ENCODE measurements at regions not wholly inside any gene's neighbourhood (a gene's known extent, or its start where the extent isn't known, plus 50 kb on each side); places are given as distances from the start of the nearest gene placed in this dataset.

- in situ Hi-C loops (cut with HindIII; ENCODE audit: low sequenced_read_pairs), result no loop called here
- no peak for TF ChIP-seq CTCF (IDR thresholded peaks at IDR 0.05; ENCODE audit: low read depth, low read length, missing control alignments)
- H3K4me3 ChIP-seq (ENCODE audit: low read depth, low read length), result no peak overlapping the region
- DNase-seq (ENCODE audit: low read depth), result no peak
Observed at GRCh38 chr6:40674170-40674569, 87.0 kb upstream of the LRFN2 start.

- TF ChIP-seq CTCF (IDR thresholded peaks at IDR 0.05; ENCODE audit: low read depth, low read length, missing control alignments), result no peak
- H3K4me3 ChIP-seq (ENCODE audit: low read depth, low read length), result no peak overlapping the region
- in situ Hi-C loops (cut with HindIII; ENCODE audit: low sequenced_read_pairs), result no loop called here
- DNase-seq (ENCODE audit: low read depth), result no peak
Observed at GRCh38 chr6:40672087-40672486, 84.9 kb upstream of the LRFN2 start.

- no peak for DNase-seq (ENCODE audit: low read depth)
- no peak for TF ChIP-seq CTCF (IDR thresholded peaks at IDR 0.05; ENCODE audit: low read depth, low read length, missing control alignments)
- in situ Hi-C loops (cut with HindIII; ENCODE audit: low sequenced_read_pairs), result no loop called here
- H3K4me3 ChIP-seq (ENCODE audit: low read depth, low read length), result no peak overlapping the region
Observed at GRCh38 chr6:40671694-40672050, 84.5 kb upstream of the LRFN2 start.

- in situ Hi-C loops (cut with HindIII; ENCODE audit: low sequenced_read_pairs), result no loop called here
- no peak for TF ChIP-seq CTCF (IDR thresholded peaks at IDR 0.05; ENCODE audit: low read depth, low read length, missing control alignments)
- DNase-seq (ENCODE audit: low read depth), result no peak
- no peak overlapping the region for H3K4me3 ChIP-seq (ENCODE audit: low read depth, low read length)
Observed at GRCh38 chr6:40671001-40671693, 84.0 kb upstream of the LRFN2 start.

GRCh38 chr6:40669343-40669742 lies 82.2 kb upstream of the LRFN2 start:
- no peak for DNase-seq (ENCODE audit: low read depth)
- in situ Hi-C loops (cut with HindIII; ENCODE audit: low sequenced_read_pairs), result no loop called here
- no peak overlapping the region for H3K4me3 ChIP-seq (ENCODE audit: low read depth, low read length)
- TF ChIP-seq CTCF (IDR thresholded peaks at IDR 0.05; ENCODE audit: low read depth, low read length, missing control alignments), result no peak

- in situ Hi-C loops (cut with HindIII; ENCODE audit: low sequenced_read_pairs), result no loop called here
- no peak for DNase-seq (ENCODE audit: low read depth)
- no peak overlapping the region for H3K4me3 ChIP-seq (ENCODE audit: low read depth, low read length)
- TF ChIP-seq CTCF (IDR thresholded peaks at IDR 0.05; ENCODE audit: low read depth, low read length, missing control alignments), result no peak
Observed at GRCh38 chr6:40668203-40668602, 81.0 kb upstream of the LRFN2 start.

All from astrocyte of the cerebellum (primary cell).